Panc1 (cell line): ENCODE measurements at regions not wholly inside any gene's neighbourhood (a gene's known extent, or its start where the extent isn't known, plus 50 kb on each side); places are given as distances from the start of the nearest gene placed in this dataset.

Experiments
- CTCF ChIP-seq: fragments of 450-650 bp; IDR thresholded peaks from 2 replicates; pipeline ENCODE4 v1.5.1; 2017; ENCODE audit warnings: mild to moderate bottlenecking
- TF ChIP-seq, protein P1 (sequence below), 2 experiments: IDR thresholded peaks; 2 replicates each; pipeline ENCODE4 v1.6.1; 2011 to 2012; ENCODE audit warnings: low read depth in 2 of 2, control low read depth in 1 of 2, low read length in 1 of 2, mild to moderate bottlenecking in 1 of 2, moderate library complexity in 1 of 2; ENCODE audit not compliant: insufficient read depth in 1 of 2

GRCh38 chr3:152547153-152547552 is 278.4 kb downstream of the MBNL1 start:
- TF ChIP-seq CTCF, result no peak
- TF ChIP-seq, protein P1, sequence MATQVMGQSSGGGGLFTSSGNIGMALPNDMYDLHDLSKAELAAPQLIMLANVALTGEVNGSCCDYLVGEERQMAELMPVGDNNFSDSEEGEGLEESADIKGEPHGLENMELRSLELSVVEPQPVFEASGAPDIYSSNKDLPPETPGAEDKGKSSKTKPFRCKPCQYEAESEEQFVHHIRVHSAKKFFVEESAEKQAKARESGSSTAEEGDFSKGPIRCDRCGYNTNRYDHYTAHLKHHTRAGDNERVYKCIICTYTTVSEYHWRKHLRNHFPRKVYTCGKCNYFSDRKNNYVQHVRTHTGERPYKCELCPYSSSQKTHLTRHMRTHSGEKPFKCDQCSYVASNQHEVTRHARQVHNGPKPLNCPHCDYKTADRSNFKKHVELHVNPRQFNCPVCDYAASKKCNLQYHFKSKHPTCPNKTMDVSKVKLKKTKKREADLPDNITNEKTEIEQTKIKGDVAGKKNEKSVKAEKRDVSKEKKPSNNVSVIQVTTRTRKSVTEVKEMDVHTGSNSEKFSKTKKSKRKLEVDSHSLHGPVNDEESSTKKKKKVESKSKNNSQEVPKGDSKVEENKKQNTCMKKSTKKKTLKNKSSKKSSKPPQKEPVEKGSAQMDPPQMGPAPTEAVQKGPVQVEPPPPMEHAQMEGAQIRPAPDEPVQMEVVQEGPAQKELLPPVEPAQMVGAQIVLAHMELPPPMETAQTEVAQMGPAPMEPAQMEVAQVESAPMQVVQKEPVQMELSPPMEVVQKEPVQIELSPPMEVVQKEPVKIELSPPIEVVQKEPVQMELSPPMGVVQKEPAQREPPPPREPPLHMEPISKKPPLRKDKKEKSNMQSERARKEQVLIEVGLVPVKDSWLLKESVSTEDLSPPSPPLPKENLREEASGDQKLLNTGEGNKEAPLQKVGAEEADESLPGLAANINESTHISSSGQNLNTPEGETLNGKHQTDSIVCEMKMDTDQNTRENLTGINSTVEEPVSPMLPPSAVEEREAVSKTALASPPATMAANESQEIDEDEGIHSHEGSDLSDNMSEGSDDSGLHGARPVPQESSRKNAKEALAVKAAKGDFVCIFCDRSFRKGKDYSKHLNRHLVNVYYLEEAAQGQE (IDR thresholded peaks at IDR 0.05; ENCODE audit: insufficient read depth in 1 of 2, low read depth in 2 of 2, low read length in 1 of 2), result no peak
